Body of pancreas (tissue), 4 donors: ENCODE measurements at regions not wholly inside any gene's neighbourhood (a gene's known extent, or its start where the extent isn't known, plus 50 kb on each side); places are given as distances from the start of the nearest gene placed in this dataset.
A peak's percentile ranks its signal among the peaks of the same experiment; 100 is the strongest.
"Not testable (repeated sequence)": the region's sequence is repeated elsewhere in the genome, so short reads cannot be mapped to it uniquely, and the experiment has no call there.

Experiments used
- ATAC-seq: fragments of 150-250 bp; one replicate; pipeline ENCODE4 v1.9.1; 2016
- DNase-seq, 4 donors: peaks; one replicate each; pipeline ENCODE4 v3.0.0-alpha.2; 2019
- H3K27ac ChIP-seq, 4 donors: fragments of 200-600 bp; sonication (generic); 1 replicate in 3 of 4; 2 replicates in 1 of 4; pipeline versions ENCODE4 v1.5.1 to v1.6.1; 2016 to 2019; ENCODE audit warnings: mild to moderate bottlenecking in 1 of 4, mixed read lengths in 1 of 4, moderate library complexity in 1 of 4
- H3K27me3 ChIP-seq, 2 donors: fragments of 200-600 bp; sonication (generic); one replicate each; pipeline ENCODE4 v1.6.0; 2016; ENCODE audit warnings: mild to moderate bottlenecking in 1 of 2
- H3K36me3 ChIP-seq, 2 donors: fragments of 200-600 bp; sonication (generic); replicated peaks in 1 of 2; 2 replicates each; pipeline ENCODE4 v1.5.1; 2016; ENCODE audit warnings: low read depth in 2 of 2; ENCODE audit not compliant: insufficient read depth in 1 of 2
- H3K4me1 ChIP-seq: fragments of 200-600 bp; sonication (generic); one replicate; pipeline ENCODE4 v1.6.0; 2016
- H3K4me3 ChIP-seq, 2 donors: fragments of 200-600 bp; sonication (generic); 1 replicate in 1 of 2; 2 replicates in 1 of 2; pipeline ENCODE4 v1.5.1; 2016 to 2019
- H3K9me3 ChIP-seq, 3 donors: fragments of 200-600 bp; sonication (generic); 1 replicate in 2 of 3; 2 replicates in 1 of 3; pipeline ENCODE4 v1.5.1; 2016
- POLR2A ChIP-seq, 3 donors: fragments of 450-650 bp; IDR thresholded peaks; one replicate each; pipeline ENCODE4 v1.6.1; 2016; ENCODE audit warnings: antibody characterized with exemption in 3 of 3, mild to moderate bottlenecking in 2 of 3
- whole genome bisulfite sequencing, 2 donors: methylation state at CpG; one replicate each; pipeline ENCODE4 v1.1.5; 2017; 5-methylcytosine and 5-hydroxymethylcytosine counted together
- intact Hi-C: fragments of 100-400 bp; cut with DNase I; formaldehyde crosslinking; loops from one replicate; pipeline ENCODE4 v1.15.1; 2023
- TF ChIP-seq, protein P1 (sequence below), 7 experiments: fragments of 450-650 bp in 4 of 7; fragments of 200-600 bp in 3 of 7; sonication (generic) in 3 of 7; IDR thresholded peaks; one replicate each; pipeline ENCODE4 v1.5.1; 2016 to 2019; ENCODE audit warnings: antibody characterized with exemption in 7 of 7

DNA sequence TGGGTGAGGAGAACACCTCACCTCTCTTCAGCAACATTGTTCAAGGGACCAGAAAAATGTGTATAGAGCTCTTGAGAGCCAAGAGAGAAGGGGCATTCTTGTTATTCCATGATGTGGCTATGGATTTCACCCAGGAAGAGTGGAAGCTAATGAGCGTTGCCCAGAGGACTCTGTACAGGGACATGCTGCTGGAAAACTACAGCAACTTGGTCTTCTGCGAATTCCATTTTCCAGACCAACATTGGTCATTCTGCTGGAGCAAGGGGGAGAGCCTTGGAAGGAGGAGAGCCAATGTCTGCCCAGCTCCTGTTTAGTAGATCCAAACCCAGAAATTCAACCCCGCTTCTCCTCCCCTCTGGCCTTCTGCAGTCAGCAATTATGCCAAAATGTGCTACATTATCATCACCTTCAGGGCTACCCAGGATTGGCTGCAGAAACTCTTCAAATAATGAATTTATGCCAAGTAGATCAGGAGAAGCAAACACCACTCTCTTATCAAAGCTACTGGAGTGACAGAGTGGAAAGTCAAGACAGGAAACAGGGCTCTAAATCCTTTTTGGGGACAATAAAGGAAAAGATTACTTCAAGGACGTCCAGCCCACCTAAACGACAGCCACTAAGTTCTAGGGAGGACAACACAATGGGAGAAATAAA is 707.5 kb upstream of the LUZP2 start:
- H3K4me1 ChIP-seq: peaks cover 13% of the 10 kb centered on the region
- no peak overlapping the region for H3K4me3 ChIP-seq
- WGBS, 2 donors: 29 to 30% methylated on average over 5 of the region's 5 CpGs
- ATAC-seq (peak; percentile 68), DNase-seq (peak in 2 of 4 donors; percentile 26 to 32)
- no peaks in the 10 kb centered on the region for H3K27me3 ChIP-seq
- H3K36me3 ChIP-seq: no peaks in the 10 kb centered on the region
- H3K27ac ChIP-seq: peak overlapping the region in 3 of 4 donors; percentile 4 to 62 (median 42)
- no peaks in the 10 kb centered on the region for H3K9me3 ChIP-seq
- intact Hi-C loops: no loop called here
- TF ChIP-seq, protein P1, sequence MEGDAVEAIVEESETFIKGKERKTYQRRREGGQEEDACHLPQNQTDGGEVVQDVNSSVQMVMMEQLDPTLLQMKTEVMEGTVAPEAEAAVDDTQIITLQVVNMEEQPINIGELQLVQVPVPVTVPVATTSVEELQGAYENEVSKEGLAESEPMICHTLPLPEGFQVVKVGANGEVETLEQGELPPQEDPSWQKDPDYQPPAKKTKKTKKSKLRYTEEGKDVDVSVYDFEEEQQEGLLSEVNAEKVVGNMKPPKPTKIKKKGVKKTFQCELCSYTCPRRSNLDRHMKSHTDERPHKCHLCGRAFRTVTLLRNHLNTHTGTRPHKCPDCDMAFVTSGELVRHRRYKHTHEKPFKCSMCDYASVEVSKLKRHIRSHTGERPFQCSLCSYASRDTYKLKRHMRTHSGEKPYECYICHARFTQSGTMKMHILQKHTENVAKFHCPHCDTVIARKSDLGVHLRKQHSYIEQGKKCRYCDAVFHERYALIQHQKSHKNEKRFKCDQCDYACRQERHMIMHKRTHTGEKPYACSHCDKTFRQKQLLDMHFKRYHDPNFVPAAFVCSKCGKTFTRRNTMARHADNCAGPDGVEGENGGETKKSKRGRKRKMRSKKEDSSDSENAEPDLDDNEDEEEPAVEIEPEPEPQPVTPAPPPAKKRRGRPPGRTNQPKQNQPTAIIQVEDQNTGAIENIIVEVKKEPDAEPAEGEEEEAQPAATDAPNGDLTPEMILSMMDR (IDR thresholded peaks at IDR 0.05): no peak
- no peak for TF ChIP-seq POLR2A (IDR thresholded peaks at IDR 0.05)

DNA sequence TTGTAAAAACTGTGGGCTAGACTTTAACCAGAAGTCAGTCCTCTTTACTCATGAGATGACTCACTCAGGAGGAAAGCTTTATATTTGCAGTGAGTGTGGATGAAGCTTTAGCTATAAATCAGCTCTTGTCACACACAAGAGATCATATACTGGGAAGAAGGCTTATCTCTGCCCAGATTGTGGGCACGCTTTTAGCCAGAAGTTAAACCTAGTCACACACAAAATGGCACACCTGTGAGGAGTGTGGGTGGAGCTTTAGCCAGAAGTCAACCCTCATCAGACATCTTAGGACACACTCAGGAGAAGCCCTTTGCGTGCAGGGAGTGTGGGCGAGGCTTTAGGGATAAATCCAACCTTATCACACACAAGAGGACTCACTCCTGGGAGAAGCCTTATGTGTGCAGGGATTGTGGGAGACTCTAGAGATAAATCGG is 706.9 kb upstream of the LUZP2 start:
- DNase-seq (peak in 1 of 4 donors; percentile 5), ATAC-seq (peak; percentile 33)
- Histone ChIP-seq H3K4me3 (no peak overlapping the region), H3K9me3 (no peaks in the 10 kb centered on the region), H3K36me3 (no peaks in the 10 kb centered on the region), H3K27ac (peak overlapping the region in 2 of 4 donors; percentile 42 to 62), H3K27me3 (no peaks in the 10 kb centered on the region), H3K4me1 (peaks cover 13% of the 10 kb centered on the region)
- intact Hi-C loops: no loop called here
- 48 to 51% methylated on average over 4 of the region's 4 CpGs for WGBS, 2 donors
- no peak for TF ChIP-seq POLR2A (IDR thresholded peaks at IDR 0.05)
- TF ChIP-seq, protein P1 (IDR thresholded peaks at IDR 0.05): no peak

DNA sequence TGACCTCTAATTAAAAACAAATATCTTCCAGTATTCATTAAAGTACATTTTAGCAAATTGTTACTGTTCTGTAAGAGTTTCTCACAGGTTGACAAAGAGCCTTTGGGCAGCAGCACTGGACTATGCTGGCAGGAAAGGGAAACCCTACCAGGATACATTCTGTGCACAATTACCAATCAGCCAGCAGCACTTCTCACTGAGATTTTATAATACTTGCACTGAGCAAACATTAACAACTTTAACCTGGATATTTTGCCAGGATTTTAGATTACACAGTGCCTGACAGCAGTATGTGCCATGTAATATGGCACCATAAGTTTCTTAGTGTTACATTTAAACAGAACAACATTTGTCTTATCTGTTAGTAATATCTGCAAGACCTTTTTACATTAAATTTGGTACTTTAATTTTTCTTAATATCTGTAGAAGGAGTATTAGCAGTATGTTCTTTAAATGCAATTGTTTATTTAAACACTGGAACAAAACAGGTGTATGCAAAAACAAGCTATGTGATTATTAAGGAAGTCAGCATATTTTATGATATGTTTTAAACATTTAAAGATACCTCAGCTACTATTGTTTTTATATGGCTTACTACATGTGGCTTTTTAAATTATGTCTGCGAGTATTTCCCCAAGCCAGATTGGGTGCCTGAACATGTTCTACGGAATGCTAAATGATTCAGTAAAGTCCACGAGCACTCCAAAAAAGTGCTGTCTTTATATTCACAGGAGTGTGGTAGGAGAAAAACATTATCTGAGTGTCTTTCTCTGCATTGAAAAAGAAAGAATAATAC is 699.0 kb upstream of the LUZP2 start:
- Histone ChIP-seq H3K4me1 (peaks cover 11% of the 10 kb centered on the region), H3K4me3 (no peak overlapping the region), H3K27ac (no peak overlapping the region), H3K9me3 (no peaks in the 10 kb centered on the region), H3K36me3 (no peaks in the 10 kb centered on the region), H3K27me3 (no peaks in the 10 kb centered on the region)
- WGBS, 2 donors: 84 to 86% methylated on average over 3 of the region's 3 CpGs
- no peak for TF ChIP-seq POLR2A (IDR thresholded peaks at IDR 0.05)
- TF ChIP-seq, protein P1 (IDR thresholded peaks at IDR 0.05): no peak
- DNase-seq (peak in 2 of 4 donors; percentile 7), ATAC-seq (peak; percentile 71)
- intact Hi-C loops: no loop called here

DNA sequence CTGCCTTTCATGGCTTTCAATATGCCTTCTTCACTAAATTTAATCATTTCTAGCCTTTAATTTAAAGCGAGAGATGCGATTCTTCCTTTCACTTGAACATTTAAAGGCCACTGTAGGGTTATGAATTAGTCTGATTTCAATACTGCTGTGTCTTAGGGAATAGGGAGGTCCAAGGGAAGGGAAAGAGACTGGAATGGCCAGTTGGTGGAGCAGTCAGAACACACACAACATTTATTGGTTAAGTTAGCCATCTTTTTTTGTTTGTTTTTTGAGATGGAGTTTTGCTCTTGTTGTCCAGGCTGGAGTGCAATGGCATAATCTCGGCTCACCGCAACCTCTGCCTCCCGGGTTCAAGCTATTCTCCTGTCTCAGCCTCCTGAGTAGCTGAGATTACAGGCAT is 662.5 kb upstream of the LUZP2 start:
- H3K27me3 ChIP-seq, H3K9me3 ChIP-seq, H3K4me1 ChIP-seq, DNase-seq, H3K4me3 ChIP-seq, ATAC-seq, intact Hi-C loops, H3K36me3 ChIP-seq, H3K27ac ChIP-seq: not testable (repeated sequence)
- 90 to 96% methylated on average over 5 of the region's 5 CpGs for WGBS, 2 donors

DNA sequence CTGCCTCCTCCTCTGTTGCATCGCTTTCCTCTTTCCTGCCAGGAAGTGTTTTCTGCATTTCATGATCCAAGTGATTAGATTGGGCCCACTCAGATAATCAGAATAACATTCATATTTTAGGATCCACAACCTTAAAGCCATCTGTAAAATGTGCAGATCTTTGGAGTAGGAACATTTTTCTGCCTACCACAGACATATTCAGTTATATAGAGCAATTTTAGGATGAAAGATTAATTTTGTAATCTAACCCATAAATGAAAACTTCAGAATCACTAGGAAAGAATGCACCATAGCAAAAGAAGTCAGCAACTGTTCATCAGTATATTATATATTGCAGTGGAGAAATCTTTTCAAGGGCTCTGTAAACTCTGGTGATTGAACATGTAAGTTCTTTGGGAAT is 659.9 kb upstream of the LUZP2 start:
- TF ChIP-seq POLR2A (IDR thresholded peaks at IDR 0.05): no peak
- TF ChIP-seq, protein P1 (IDR thresholded peaks at IDR 0.05): no peak
- ATAC-seq: no peak
- Histone ChIP-seq H3K4me1 (no peaks in the 10 kb centered on the region), H3K9me3 (no peaks in the 10 kb centered on the region), H3K36me3 (no peaks in the 10 kb centered on the region), H3K27ac (no peak overlapping the region), H3K4me3 (no peak overlapping the region), H3K27me3 (no peaks in the 10 kb centered on the region)
- intact Hi-C loops: no loop called here
- no peak for DNase-seq
- 83 to 95% methylated on average over 1 of the region's 1 CpG for WGBS, 2 donors
